ENCODE measurements at regions not wholly inside any gene's neighbourhood (a gene's known extent, or its start where the extent isn't known, plus 50 kb on each side); places are given as distances from the start of the nearest gene placed in this dataset.
"Not testable (repeated sequence)": the region's sequence is repeated elsewhere in the genome, so short reads cannot be mapped to it uniquely, and the experiment has no call there.

GRCh38 chr10:44252631-44253030 is 132.3 kb downstream of the CXCL12 start:
- TF ChIP-seq, protein P1, sequence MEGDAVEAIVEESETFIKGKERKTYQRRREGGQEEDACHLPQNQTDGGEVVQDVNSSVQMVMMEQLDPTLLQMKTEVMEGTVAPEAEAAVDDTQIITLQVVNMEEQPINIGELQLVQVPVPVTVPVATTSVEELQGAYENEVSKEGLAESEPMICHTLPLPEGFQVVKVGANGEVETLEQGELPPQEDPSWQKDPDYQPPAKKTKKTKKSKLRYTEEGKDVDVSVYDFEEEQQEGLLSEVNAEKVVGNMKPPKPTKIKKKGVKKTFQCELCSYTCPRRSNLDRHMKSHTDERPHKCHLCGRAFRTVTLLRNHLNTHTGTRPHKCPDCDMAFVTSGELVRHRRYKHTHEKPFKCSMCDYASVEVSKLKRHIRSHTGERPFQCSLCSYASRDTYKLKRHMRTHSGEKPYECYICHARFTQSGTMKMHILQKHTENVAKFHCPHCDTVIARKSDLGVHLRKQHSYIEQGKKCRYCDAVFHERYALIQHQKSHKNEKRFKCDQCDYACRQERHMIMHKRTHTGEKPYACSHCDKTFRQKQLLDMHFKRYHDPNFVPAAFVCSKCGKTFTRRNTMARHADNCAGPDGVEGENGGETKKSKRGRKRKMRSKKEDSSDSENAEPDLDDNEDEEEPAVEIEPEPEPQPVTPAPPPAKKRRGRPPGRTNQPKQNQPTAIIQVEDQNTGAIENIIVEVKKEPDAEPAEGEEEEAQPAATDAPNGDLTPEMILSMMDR (IDR thresholded peaks at IDR 0.05) = not testable (repeated sequence)
- TF ChIP-seq POLR2AphosphoS5 (IDR thresholded peaks at IDR 0.05; ENCODE audit: low read depth, low read length); SIN3A (IDR thresholded peaks at IDR 0.05; ENCODE audit: borderline replicate concordance, insufficient read depth, low read depth, low read length); REST (IDR thresholded peaks at IDR 0.05; ENCODE audit: insufficient read depth in 1 of 2, low read depth in 2 of 2, low read length in 1 of 2); TCF7L2 (IDR thresholded peaks at IDR 0.05; ENCODE audit: low read depth, low read length): not testable (repeated sequence)
